GM12878 (cell line): ENCODE measurements at regions not wholly inside any gene's neighbourhood (a gene's known extent, or its start where the extent isn't known, plus 50 kb on each side); places are given as distances from the start of the nearest gene placed in this dataset.

ENCODE experiments used
- ATAC-seq: fragments of 200-7000 bp; cut with Tn5 transposase; 3 replicates; pipeline ENCODE4 v1.9.1; 2020; ENCODE audit warnings: mild to moderate bottlenecking, moderate library complexity
- BruUV-seq: library from RNA; stranded (reverse); fragments of 400-500 nt; replicated peaks from 2 replicates; lab custom pipeline; 2021; lab: Mats Ljungman, UMichigan
- CTCF ChIA-PET: fragments of 300-600 bp; sonication (Branson Sonifier 250); formaldehyde crosslinking; extraction: SDS; loops from one replicate; lab custom pipeline; 2021; ENCODE audit warnings: inconsistent platforms; lab: Yijun Ruan, JAX
- POLR2A ChIA-PET: fragments of 350-600 bp; formaldehyde crosslinking; extraction: SDS; loops from one replicate; lab custom pipeline; 2021; ENCODE audit warnings: inconsistent platforms; lab: Charles Lee
- RAD21 ChIA-PET: fragments of 300-600 bp; sonication (Branson Sonifier 250); formaldehyde crosslinking; loops from one replicate; lab custom pipeline; 2023; ENCODE audit warnings: antibody characterized with exemption; ENCODE audit not compliant: unreplicated experiment; lab: Charles Lee
- SMC1A ChIA-PET: fragments of 300-600 bp; sonication (Branson Sonifier 250); formaldehyde crosslinking; loops from one replicate; lab custom pipeline; 2023; ENCODE audit not compliant: unreplicated experiment, uncharacterized antibody; lab: Charles Lee
- DNase-seq: peaks from one replicate; pipeline ENCODE4 v3.0.0-alpha.2; 2011; ENCODE audit warnings: low read depth, low spot score
- FAIRE-seq: peaks from 3 replicates; lab custom pipeline; 2011; peaks lifted over from hg19 to GRCh38; lab: Jason Lieb, UNC
- H2AFZ ChIP-seq: 2 replicates; pipeline ENCODE4 v1.6.0; 2011; ENCODE audit warnings: low read depth, low read length, control low read depth; ENCODE audit not compliant: control insufficient read depth
- H3K27ac ChIP-seq: 2 replicates; pipeline ENCODE4 v1.5.1; 2011; ENCODE audit warnings: control low read depth; ENCODE audit not compliant: control insufficient read depth, insufficient read depth
- H3K27me3 ChIP-seq, 2 experiments: replicated peaks in 1 of 2; 2 replicates each; pipeline versions ENCODE4 v1.6.0 to v1.6.1; 2011; ENCODE audit warnings: low read length in 1 of 2; ENCODE audit not compliant: control insufficient read depth in 2 of 2, insufficient read depth in 2 of 2
- H3K36me3 ChIP-seq, 2 experiments: 2 replicates each; pipeline ENCODE4 v1.5.1; 2011; ENCODE audit warnings: low read length in 1 of 2; ENCODE audit not compliant: control insufficient read depth in 2 of 2, insufficient read depth in 2 of 2
- H3K4me1 ChIP-seq: 2 replicates; pipeline ENCODE4 v1.6.1; 2011; ENCODE audit warnings: mild to moderate bottlenecking, low read length, moderate library complexity, mixed read lengths; ENCODE audit not compliant: control insufficient read depth, insufficient read depth
- H3K4me2 ChIP-seq: 2 replicates; pipeline ENCODE4 v1.6.0; 2011; ENCODE audit warnings: control low read depth; ENCODE audit not compliant: control insufficient read depth, insufficient read depth
- H3K4me3 ChIP-seq: fragments of 200-600 bp; sonication (generic); 2 replicates; pipeline ENCODE4 v1.5.1; 2016
- H3K79me2 ChIP-seq: 2 replicates; pipeline ENCODE4 v1.6.0; 2011; ENCODE audit warnings: low read length; ENCODE audit not compliant: control insufficient read depth, insufficient read depth
- H3K9ac ChIP-seq: 2 replicates; pipeline ENCODE4 v1.8.0; 2011; ENCODE audit warnings: low read length, control low read depth, mixed read lengths; ENCODE audit not compliant: control insufficient read depth, insufficient read depth
- H3K9me3 ChIP-seq: replicated peaks from 3 replicates; pipeline ENCODE4 v1.5.1; 2011; ENCODE audit warnings: mild to moderate bottlenecking, low read length; ENCODE audit not compliant: control insufficient read depth, insufficient read depth
- H4K20me1 ChIP-seq: 2 replicates; pipeline ENCODE4 v1.6.0; 2011; ENCODE audit not compliant: control insufficient read depth, insufficient read depth
- CHD2 ChIP-seq: IDR thresholded peaks from 2 replicates; pipeline ENCODE4 v1.6.1; 2011; ENCODE audit warnings: low read depth, low read length, improper control_type of control experiment, borderline replicate concordance
- DPF2 ChIP-seq: fragments of 450-650 bp; IDR thresholded peaks from 2 replicates; pipeline ENCODE4 v1.6.1; 2017; ENCODE audit warnings: mild to moderate bottlenecking
- GATAD2B ChIP-seq: fragments of 450-650 bp; conservative IDR thresholded peaks from 2 replicates; pipeline ENCODE4 v1.6.1; 2017; ENCODE audit warnings: low read depth, mild to moderate bottlenecking, moderate library complexity
- IKZF1 ChIP-seq: fragments of 450-650 bp; conservative IDR thresholded peaks from 2 replicates; pipeline ENCODE4 v1.6.1; 2017; ENCODE audit warnings: antibody characterized with exemption, mild to moderate bottlenecking
- MYB ChIP-seq: fragments of 150-350 bp; IDR thresholded peaks from 2 replicates; pipeline ENCODE4 v1.6.1; 2014; ENCODE audit warnings: mild to moderate bottlenecking, low read depth, low read length, borderline replicate concordance
- POLR2A ChIP-seq: IDR thresholded peaks from 2 replicates; pipeline ENCODE4 v1.6.1; 2011; ENCODE audit warnings: low read depth, mild to moderate bottlenecking, low read length
- RCOR1 ChIP-seq: conservative IDR thresholded peaks from 2 replicates; pipeline ENCODE4 v1.6.1; 2012; ENCODE audit warnings: low read depth, low read length, improper control_type of control experiment
- SPI1 ChIP-seq: IDR thresholded peaks from 2 replicates; pipeline ENCODE4 v1.6.1; 2011; ENCODE audit warnings: low read depth, mild to moderate bottlenecking, low read length, moderate library complexity, borderline replicate concordance; ENCODE audit not compliant: insufficient read depth
- SUZ12 ChIP-seq: fragments of 200-600 bp; sonication (generic); IDR thresholded peaks from one replicate; pipeline ENCODE4 v1.6.1; 2018; ENCODE audit warnings: antibody characterized with exemption, mild to moderate bottlenecking; ENCODE audit not compliant: unreplicated experiment
- TCF12 ChIP-seq: IDR thresholded peaks from 2 replicates; pipeline ENCODE4 v1.6.1; 2011; ENCODE audit warnings: low read depth, mild to moderate bottlenecking, low read length
- TCF7 ChIP-seq: IDR thresholded peaks from 2 replicates; pipeline ENCODE4 v1.6.1; 2014; ENCODE audit warnings: antibody characterized with exemption, borderline replicate concordance
- ZBED1 ChIP-seq: IDR thresholded peaks from 2 replicates; pipeline ENCODE4 v1.6.1; 2016; ENCODE audit warnings: borderline replicate concordance
- ZNF24 ChIP-seq: fragments of 450-650 bp; IDR thresholded peaks from 2 replicates; pipeline ENCODE4 v1.6.1; 2017; ENCODE audit warnings: antibody characterized with exemption, mild to moderate bottlenecking
- WGBS: methylation state at CpG from one replicate; pipeline ENCODE4 v1.1.6; 2016; ENCODE audit warnings: low lambda C conversion rate; ENCODE audit not compliant: insufficient replicate concordance, insufficient coverage; ENCODE audit errors: missing lambda C conversion rate; 5-methylcytosine and 5-hydroxymethylcytosine counted together
- in situ Hi-C: fragments of 300-500 bp; cut with MboI; formaldehyde crosslinking; loops from 9 replicates; pipeline ENCODE4 v1.14.3; 2018; ENCODE audit warnings: mixed read lengths
- intact Hi-C: fragments of 100-400 bp; cut with micrococcal nuclease; formaldehyde crosslinking; loops from one replicate; pipeline ENCODE4 v1.14.2; 2022; ENCODE audit not compliant: unreplicated experiment
- TF ChIP-seq, protein P1 (sequence below): fragments of 150-350 bp; IDR thresholded peaks from 2 replicates; pipeline ENCODE4 v1.6.1; 2016; ENCODE audit warnings: low read depth, low read length

DNA sequence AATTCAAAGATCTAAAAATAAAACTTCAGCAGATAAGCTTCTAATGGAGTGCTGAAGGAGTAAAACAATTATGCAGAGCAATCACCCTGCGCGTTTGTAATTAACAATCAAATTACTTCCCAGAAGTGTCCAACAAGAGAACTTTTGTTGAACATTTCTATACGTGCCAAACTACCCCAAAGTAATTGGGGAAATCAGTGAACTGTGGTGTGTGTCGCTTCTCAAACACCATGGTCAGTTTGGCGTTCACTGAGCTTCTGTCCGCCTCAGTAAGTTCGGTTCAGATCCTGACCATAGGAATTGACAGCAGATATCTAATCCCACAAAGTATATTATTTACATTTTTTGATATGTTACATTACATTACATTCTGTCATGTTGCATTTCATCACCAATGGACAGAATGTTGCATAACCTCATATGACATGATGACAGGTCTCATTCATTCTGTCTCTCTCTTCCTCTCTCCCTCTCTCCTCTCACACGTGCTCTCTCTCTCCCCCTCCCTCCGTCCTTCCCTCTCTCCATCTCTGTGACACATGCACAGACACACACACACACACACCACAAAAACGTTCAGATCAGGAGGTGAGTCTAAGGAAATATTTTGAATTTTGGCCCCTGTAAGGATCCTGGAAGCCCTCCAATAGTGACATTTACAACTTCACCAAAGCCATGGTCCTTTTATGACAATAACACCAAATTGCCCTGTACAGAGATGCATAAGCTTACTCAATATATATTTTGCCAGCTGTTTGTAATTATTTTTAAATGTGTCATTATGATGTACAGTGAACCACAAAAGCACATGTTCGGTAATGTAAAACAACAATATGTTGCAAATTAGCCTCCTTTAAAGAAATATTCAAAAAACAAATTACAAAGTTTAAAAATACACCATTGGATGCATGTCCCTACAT is 269.2 kb downstream of the FIGN start:
- Histone ChIP-seq H3K27ac (no peak overlapping the region), H3K79me2 (no peaks in the 10 kb centered on the region), H3K4me1 (no peaks in the 10 kb centered on the region), H3K36me3 (no peaks in the 10 kb centered on the region), H3K9ac (no peak overlapping the region), H4K20me1 (no peaks in the 10 kb centered on the region), H3K4me2 (no peak overlapping the region), H3K4me3 (no peak overlapping the region), H2AFZ (no peak overlapping the region), H3K9me3 (no peaks in the 10 kb centered on the region), H3K27me3 (no peaks in the 10 kb centered on the region)
- ChIA-PET POLR2A (no interaction called here), CTCF (interaction anchor here (1.2 to 1.4 kb wide), 4 partner anchors 9 to 1034 kb away, joined by 3 to 4 read pairs (median 3); no protein-coding TSS in a partner anchor), RAD21 (no interaction called here), SMC1A (no interaction called here)
- FAIRE-seq = no peak
- ATAC-seq = no peak
- no peak for DNase-seq
- in situ Hi-C loops (no loop called here), intact Hi-C loops (no loop called here)
- WGBS = 43% methylated on average over 11 of the region's 11 CpGs
- no TSS peak for BruUV-seq
- TF ChIP-seq DPF2 = no peak
- no peak for TF ChIP-seq SUZ12
- TF ChIP-seq GATAD2B = no peak
- TF ChIP-seq ZNF24 = no peak
- no peak for TF ChIP-seq CHD2
- no peak for TF ChIP-seq RCOR1

DNA sequence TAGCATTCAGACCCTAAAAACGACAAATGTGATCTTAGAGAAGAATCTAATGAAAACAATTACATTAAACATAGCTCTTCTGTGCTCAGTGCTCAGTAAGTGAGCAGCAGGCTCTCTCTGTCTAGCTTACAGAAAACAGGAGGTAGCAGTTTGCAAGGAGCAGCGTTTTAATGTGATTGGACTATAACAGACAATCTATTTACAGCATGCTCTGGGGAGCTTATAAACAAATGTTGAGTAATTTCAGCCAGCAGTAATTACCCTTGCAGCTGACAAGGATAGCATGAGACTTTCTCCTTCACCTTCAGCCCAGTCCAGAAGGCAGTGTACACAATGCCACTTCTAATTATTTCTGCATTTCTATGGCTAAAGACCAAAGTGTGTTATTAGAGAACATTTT is 270.4 kb downstream of the FIGN start:
- SMC1A ChIA-PET = interaction anchor here (0.7 to 1.6 kb wide), 3 partner anchors 7 to 43 kb away, joined by 3 read pairs; no protein-coding TSS in a partner anchor
- H3K4me3 ChIP-seq = no peak overlapping the region
- ATAC-seq = no peak; the same call in 2 of the 3 replicates
- H2AFZ ChIP-seq = no peak overlapping the region
- CTCF ChIA-PET = interaction anchor here (1.3 to 1.4 kb wide), 3 partner anchors 14 to 1035 kb away, joined by 3 to 4 read pairs (median 3); no protein-coding TSS in a partner anchor
- no TSS peak for BruUV-seq
- intact Hi-C loops = no loop called here
- no peaks in the 10 kb centered on the region for H3K79me2 ChIP-seq
- RAD21 ChIA-PET = no interaction called here
- WGBS = 3% methylated on average over 2 of the region's 2 CpGs
- no peak for FAIRE-seq
- H3K27ac ChIP-seq = no peak overlapping the region
- no peak for DNase-seq
- POLR2A ChIA-PET = no interaction called here
- H3K4me2 ChIP-seq = no peak overlapping the region
- H4K20me1 ChIP-seq = no peaks in the 10 kb centered on the region
- no peak for TF ChIP-seq TCF7
- TF ChIP-seq, protein P1, sequence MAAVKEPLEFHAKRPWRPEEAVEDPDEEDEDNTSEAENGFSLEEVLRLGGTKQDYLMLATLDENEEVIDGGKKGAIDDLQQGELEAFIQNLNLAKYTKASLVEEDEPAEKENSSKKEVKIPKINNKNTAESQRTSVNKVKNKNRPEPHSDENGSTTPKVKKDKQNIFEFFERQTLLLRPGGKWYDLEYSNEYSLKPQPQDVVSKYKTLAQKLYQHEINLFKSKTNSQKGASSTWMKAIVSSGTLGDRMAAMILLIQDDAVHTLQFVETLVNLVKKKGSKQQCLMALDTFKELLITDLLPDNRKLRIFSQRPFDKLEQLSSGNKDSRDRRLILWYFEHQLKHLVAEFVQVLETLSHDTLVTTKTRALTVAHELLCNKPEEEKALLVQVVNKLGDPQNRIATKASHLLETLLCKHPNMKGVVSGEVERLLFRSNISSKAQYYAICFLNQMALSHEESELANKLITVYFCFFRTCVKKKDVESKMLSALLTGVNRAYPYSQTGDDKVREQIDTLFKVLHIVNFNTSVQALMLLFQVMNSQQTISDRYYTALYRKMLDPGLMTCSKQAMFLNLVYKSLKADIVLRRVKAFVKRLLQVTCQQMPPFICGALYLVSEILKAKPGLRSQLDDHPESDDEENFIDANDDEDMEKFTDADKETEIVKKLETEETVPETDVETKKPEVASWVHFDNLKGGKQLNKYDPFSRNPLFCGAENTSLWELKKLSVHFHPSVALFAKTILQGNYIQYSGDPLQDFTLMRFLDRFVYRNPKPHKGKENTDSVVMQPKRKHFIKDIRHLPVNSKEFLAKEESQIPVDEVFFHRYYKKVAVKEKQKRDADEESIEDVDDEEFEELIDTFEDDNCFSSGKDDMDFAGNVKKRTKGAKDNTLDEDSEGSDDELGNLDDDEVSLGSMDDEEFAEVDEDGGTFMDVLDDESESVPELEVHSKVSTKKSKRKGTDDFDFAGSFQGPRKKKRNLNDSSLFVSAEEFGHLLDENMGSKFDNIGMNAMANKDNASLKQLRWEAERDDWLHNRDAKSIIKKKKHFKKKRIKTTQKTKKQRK = no peak
- TF ChIP-seq SPI1 = no peak
- TF ChIP-seq TCF12 = no peak
- TF ChIP-seq GATAD2B = no peak
- TF ChIP-seq IKZF1 = no peak
- no peak for TF ChIP-seq ZBED1
- no peak for TF ChIP-seq POLR2A
- no peak for TF ChIP-seq MYB
- H3K27me3 ChIP-seq = no peaks in the 10 kb centered on the region
- H3K36me3 ChIP-seq = no peaks in the 10 kb centered on the region
- no peak overlapping the region for H3K9ac ChIP-seq
- in situ Hi-C loops = no loop called here
- H3K9me3 ChIP-seq = no peaks in the 10 kb centered on the region
- no peaks in the 10 kb centered on the region for H3K4me1 ChIP-seq
